MG63 (cell line): ENCODE measurements at regions not wholly inside any gene's neighbourhood (a gene's known extent, or its start where the extent isn't known, plus 50 kb on each side); places are given as distances from the start of the nearest gene placed in this dataset.
"Not testable (repeated sequence)": the region's sequence is repeated elsewhere in the genome, so short reads cannot be mapped to it uniquely, and the experiment has no call there.

Source experiments
- DNase-seq: peaks from one replicate; pipeline ENCODE4 v3.0.0-alpha.2; 2020
- H3K27me3 ChIP-seq: fragments of 250-450 bp; sonication (Bioruptor Pico); 2 replicates; pipeline ENCODE4 v1.5.1; 2020; ENCODE audit warnings: mild to moderate bottlenecking, moderate library complexity
- H3K36me3 ChIP-seq: fragments of 250-450 bp; sonication (Bioruptor Pico); 2 replicates; pipeline ENCODE4 v1.5.1; 2020; ENCODE audit warnings: mild to moderate bottlenecking, moderate library complexity
- H3K4me3 ChIP-seq: fragments of 250-450 bp; sonication (Bioruptor Pico); 2 replicates; pipeline ENCODE4 v1.5.1; 2020; ENCODE audit warnings: mild to moderate bottlenecking, moderate library complexity
- H3K9me3 ChIP-seq: fragments of 250-450 bp; sonication (Bioruptor Pico); 2 replicates; pipeline ENCODE4 v1.5.1; 2020; ENCODE audit warnings: mild to moderate bottlenecking, moderate library complexity

- no peak for DNase-seq
These were observed 72.5 kb downstream of the LHX2 start for GRCh38 chr9:124084087-124084486.

GRCh38 chr9:124087226-124087625 lies 75.7 kb downstream of the LHX2 start:
- DNase-seq = no peak
- Histone ChIP-seq H3K9me3 (peaks cover 4% of the 10 kb centered on the region), H3K4me3 (no peak overlapping the region), H3K36me3 (no peaks in the 10 kb centered on the region), H3K27me3 (no peaks in the 10 kb centered on the region)

More at GRCh38 chr9:124084087-124084486, 72.5 kb downstream of the LHX2 start:
- H3K4me3 ChIP-seq = no peak overlapping the region
- H3K9me3 ChIP-seq = peaks cover 4% of the 10 kb centered on the region
- no peaks in the 10 kb centered on the region for H3K36me3 ChIP-seq
- H3K27me3 ChIP-seq = no peaks in the 10 kb centered on the region

DNA sequence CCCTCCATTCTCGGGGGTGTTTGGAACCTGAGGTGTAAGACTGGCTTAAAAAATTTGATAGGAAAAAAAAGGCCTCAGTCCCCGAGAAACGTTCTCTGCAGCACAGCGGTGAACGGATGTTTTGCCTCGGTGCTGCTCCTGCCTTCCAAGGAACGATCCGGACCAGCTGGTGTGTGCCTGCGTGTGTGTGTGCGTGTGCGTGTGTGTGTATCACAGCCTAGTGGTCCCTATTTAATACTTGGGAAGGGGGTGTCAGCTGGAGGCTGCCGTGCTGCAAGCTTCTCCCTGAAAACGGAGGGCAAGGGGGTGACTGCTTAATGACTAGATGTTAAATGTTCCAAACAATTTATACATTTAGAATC lies 76.9 kb downstream of the LHX2 start:
- Histone ChIP-seq H3K36me3 (no peaks in the 10 kb centered on the region), H3K27me3 (no peaks in the 10 kb centered on the region), H3K4me3 (no peak overlapping the region), H3K9me3 (peaks cover 4% of the 10 kb centered on the region)
- no peak for DNase-seq

DNA sequence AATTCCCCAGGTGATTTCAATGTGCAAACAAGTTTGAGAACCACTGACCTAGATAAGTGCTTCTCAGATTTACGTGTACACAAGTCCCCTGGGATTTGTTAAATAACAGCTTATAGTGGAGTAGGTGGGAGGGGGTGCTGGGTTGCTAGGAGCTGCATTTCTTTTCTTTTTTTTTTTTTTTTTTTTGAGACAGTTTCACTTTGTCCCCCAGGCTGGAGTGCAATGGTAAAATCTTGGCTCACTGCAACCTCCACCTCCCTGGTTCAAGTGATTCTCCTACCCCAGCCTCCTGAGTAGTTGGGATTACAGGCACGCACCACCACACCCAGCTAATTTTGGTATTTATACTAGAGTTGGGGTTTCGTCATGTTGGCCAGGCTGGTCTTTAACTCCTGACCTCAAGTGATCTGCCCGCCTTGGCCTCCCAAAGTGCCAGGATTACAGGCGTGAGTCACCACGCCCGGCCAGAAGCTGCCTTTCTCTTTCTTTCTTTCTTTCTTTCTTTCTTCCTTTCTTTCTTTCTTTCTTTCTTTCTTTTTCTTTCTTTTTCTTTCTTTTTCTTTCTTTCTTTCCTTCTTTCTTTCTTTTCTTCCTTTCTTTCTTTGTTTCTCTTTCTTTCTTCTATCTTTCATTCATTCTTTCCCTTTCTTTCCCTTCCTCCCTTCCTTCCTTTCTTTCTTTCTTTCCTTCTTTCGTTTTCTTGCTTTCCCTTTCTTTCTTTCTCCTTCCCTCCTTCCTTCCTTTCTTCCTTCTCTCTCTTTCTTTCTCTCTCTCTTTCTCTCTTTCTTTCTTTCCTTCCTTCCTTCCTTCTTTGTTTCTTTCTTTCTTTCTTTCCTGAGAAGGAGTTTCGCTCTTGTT lies 78.3 kb downstream of the LHX2 start:
- H3K27me3 ChIP-seq, H3K9me3 ChIP-seq, H3K36me3 ChIP-seq, H3K4me3 ChIP-seq: not testable (repeated sequence)
- peak; percentile 62 for DNase-seq

GRCh38 chr9:124098141-124098905 lies 86.8 kb downstream of the LHX2 start:
- H3K4me3 ChIP-seq = no peak overlapping the region
- H3K27me3 ChIP-seq = no peaks in the 10 kb centered on the region
- no peaks in the 10 kb centered on the region for H3K36me3 ChIP-seq
- no peaks in the 10 kb centered on the region for H3K9me3 ChIP-seq
- DNase-seq = no peak

DNA sequence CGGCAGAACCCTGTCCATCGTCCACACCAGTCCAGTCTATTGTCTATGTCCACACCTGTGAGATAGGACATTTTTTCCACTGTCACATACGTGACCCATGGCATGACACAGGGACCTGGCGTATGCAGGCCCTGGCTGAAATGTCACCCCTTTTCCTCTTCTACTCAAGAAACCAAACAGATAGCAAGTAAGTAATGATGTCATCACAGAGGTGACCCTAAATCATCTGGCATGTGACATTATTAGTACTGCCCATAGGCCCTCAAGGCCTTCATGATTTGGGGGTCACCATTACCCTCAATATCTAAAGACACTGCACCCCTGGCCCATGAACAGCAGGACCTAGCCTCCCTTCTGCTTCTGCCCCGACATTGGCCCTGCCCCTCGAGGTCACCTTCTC lies 88.3 kb downstream of the LHX2 start:
- Histone ChIP-seq H3K27me3 (no peaks in the 10 kb centered on the region), H3K4me3 (no peak overlapping the region), H3K36me3 (no peaks in the 10 kb centered on the region), H3K9me3 (no peaks in the 10 kb centered on the region)
- no peak for DNase-seq

DNA sequence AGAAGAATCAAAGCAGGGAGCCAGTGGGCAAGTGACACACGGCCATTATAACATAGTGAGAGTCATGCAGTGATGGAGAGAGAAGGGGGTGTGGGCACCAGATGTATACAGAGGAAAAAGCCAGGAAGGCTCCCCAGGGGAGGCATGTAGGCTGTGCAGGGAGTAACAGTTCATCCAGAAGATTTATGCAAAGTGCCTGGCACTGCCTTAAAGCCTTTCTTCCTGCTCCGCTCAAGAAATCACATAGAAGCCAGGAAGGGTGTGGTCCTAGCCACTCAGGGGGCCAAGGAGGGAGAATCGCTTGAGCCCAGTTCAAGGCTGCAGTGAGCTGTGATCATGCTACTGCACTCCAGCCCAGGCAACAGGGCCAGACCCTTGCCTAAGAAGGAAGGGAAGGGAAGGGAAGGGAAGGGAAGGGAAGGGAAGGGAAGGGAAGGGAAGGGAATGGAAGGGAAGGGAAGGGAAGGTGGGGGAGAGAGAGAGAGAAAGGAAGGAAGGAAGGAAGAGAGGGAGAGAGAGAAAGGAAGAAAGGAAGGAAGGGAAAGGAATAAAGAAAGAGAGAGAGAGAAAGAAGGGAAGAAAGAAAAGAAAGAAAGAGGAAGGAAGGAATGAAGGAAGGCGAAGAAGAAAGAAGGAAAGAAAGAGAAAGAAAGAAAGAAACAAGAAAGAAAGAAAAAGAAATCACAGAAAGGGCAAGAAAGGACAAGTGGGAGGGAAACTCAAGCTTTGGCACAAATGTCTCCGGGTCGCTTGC lies 89.8 kb downstream of the LHX2 start:
- no peak overlapping the region for H3K4me3 ChIP-seq
- H3K9me3 ChIP-seq = no peaks in the 10 kb centered on the region
- H3K27me3 ChIP-seq = no peaks in the 10 kb centered on the region
- DNase-seq = no peak
- no peaks in the 10 kb centered on the region for H3K36me3 ChIP-seq

DNA sequence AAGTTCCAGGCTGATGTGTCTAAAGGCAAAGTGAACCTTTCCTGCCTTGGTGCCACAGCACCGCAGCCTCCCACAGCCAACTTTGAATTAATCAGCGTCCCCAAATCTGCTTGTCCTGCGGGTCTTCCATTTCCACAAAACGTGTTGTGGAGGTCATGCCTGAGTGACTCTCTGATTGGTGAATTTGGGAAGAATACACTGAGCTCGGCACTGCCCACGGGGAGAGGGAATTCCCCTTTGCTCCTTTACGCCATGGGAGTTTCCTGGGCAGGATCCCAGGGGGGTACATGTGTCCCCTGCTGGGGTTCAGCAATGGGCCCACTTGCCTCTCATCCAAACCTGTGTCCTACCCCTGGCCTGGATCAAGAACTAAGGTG lies 90.4 kb downstream of the LHX2 start:
- no peaks in the 10 kb centered on the region for H3K9me3 ChIP-seq
- no peak overlapping the region for H3K4me3 ChIP-seq
- H3K36me3 ChIP-seq = no peaks in the 10 kb centered on the region
- DNase-seq = no peak
- no peaks in the 10 kb centered on the region for H3K27me3 ChIP-seq

GRCh38 chr9:124102363-124102762 lies 90.8 kb downstream of the LHX2 start:
- H3K36me3 ChIP-seq = no peaks in the 10 kb centered on the region
- no peaks in the 10 kb centered on the region for H3K9me3 ChIP-seq
- no peaks in the 10 kb centered on the region for H3K27me3 ChIP-seq
- no peak for DNase-seq
- no peak overlapping the region for H3K4me3 ChIP-seq

DNA sequence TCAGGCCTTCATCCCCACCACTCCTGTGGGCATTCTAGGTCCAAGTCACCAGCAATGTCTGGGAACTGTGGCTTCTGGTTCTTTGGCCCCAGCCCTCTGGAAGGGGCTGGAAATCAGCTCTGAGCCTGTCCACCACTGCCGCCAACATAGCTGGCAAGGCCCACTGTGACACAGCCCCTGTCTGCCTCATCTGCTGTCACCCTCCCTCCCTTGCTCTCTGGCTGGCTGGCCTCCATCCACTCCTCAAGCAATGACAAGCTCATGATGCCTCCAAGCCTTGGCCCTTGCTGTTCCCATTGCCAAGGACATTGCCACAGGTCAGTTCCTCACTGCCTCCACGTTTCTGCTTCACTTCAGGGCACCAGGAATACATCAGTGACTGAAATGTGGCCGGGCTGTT lies 93.7 kb downstream of the LHX2 start:
- Histone ChIP-seq H3K9me3 (no peaks in the 10 kb centered on the region), H3K36me3 (no peaks in the 10 kb centered on the region)
- peak; percentile 19 for DNase-seq

GRCh38 chr9:124108216-124108615 lies 96.6 kb downstream of the LHX2 start:
- Histone ChIP-seq H3K9me3 (no peaks in the 10 kb centered on the region), H3K36me3 (no peaks in the 10 kb centered on the region), H3K4me3 (no peak overlapping the region), H3K27me3 (no peaks in the 10 kb centered on the region)
- no peak for DNase-seq

More for the DNA sequence above, 93.7 kb downstream of the LHX2 start:
- no peaks in the 10 kb centered on the region for H3K27me3 ChIP-seq
- H3K4me3 ChIP-seq = no peak overlapping the region

- Histone ChIP-seq H3K9me3 (no peaks in the 10 kb centered on the region), H3K4me3 (no peak overlapping the region)
- peak; percentile 42 for DNase-seq
These were observed 98.8 kb downstream of the LHX2 start for GRCh38 chr9:124110307-124110915.

GRCh38 chr9:124116683-124117363 lies 105.3 kb downstream of the LHX2 start:
- H3K36me3 ChIP-seq = no peaks in the 10 kb centered on the region
- DNase-seq = no peak
- no peaks in the 10 kb centered on the region for H3K27me3 ChIP-seq
- no peaks in the 10 kb centered on the region; the same call in 1 of the 2 replicates for H3K9me3 ChIP-seq
- H3K4me3 ChIP-seq = no peak overlapping the region

More at GRCh38 chr9:124110307-124110915, 98.8 kb downstream of the LHX2 start:
- H3K36me3 ChIP-seq = no peaks in the 10 kb centered on the region
- H3K27me3 ChIP-seq = no peaks in the 10 kb centered on the region

GRCh38 chr9:124118894-124119293 lies 107.3 kb downstream of the LHX2 start:
- no peak overlapping the region for H3K4me3 ChIP-seq
- no peaks in the 10 kb centered on the region for H3K27me3 ChIP-seq
- no peak for DNase-seq
- H3K9me3 ChIP-seq = no peaks in the 10 kb centered on the region; the same call in 1 of the 2 replicates
- H3K36me3 ChIP-seq = no peaks in the 10 kb centered on the region

GRCh38 chr9:124120272-124120671 lies 108.7 kb downstream of the LHX2 start:
- Histone ChIP-seq H3K9me3 (no peaks in the 10 kb centered on the region; the same call in 1 of the 2 replicates), H3K36me3 (no peaks in the 10 kb centered on the region), H3K4me3 (no peak overlapping the region), H3K27me3 (no peaks in the 10 kb centered on the region)
- no peak for DNase-seq

DNA sequence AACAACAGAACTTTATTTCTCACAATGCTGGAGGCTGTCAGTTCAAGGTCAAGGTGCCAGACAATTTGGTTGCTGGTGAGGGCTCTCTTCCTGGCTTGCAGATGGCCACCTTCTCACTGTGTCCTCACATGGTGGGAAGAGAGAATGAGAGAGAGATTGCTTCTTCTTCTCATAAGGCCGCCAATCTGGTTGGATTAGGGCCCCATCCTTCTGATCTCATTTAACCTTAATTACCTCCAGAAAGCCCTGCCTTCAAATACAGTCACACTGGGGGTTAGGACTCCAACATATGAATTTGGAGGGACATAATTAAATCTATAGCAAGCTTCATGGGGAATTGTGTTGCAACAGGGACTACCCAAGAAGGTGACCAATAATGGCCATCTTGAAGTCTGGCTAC lies 110.2 kb downstream of the LHX2 start:
- Histone ChIP-seq H3K4me3 (no peak overlapping the region), H3K36me3 (no peaks in the 10 kb centered on the region), H3K27me3 (no peaks in the 10 kb centered on the region), H3K9me3 (no peaks in the 10 kb centered on the region; the same call in 1 of the 2 replicates)
- no peak for DNase-seq
